GM23248 (cell line): ENCODE measurements at regions not wholly inside any gene's neighbourhood (a gene's known extent, or its start where the extent isn't known, plus 50 kb on each side); places are given as distances from the start of the nearest gene placed in this dataset.

Experiments used
- DNase-seq: peaks from one replicate; pipeline ENCODE4 v3.0.0-alpha.2; 2015
- H2AFZ ChIP-seq: fragments of 200-600 bp; sonication (generic); 2 replicates; pipeline ENCODE4 v1.6.1; 2016; ENCODE audit warnings: antibody characterized with exemption
- H3F3A ChIP-seq: fragments of 200-600 bp; sonication (generic); 2 replicates; pipeline ENCODE4 v1.6.1; 2016; ENCODE audit warnings: mild to moderate bottlenecking, antibody characterized with exemption, mixed run types; ENCODE audit not compliant: insufficient read depth
- H3K27ac ChIP-seq: fragments of 200-600 bp; sonication (generic); 2 replicates; pipeline ENCODE4 v1.5.1; 2016; ENCODE audit warnings: mild to moderate bottlenecking
- H3K27me3 ChIP-seq: fragments of 200-600 bp; sonication (generic); replicated peaks from 2 replicates; pipeline ENCODE4 v1.6.1; 2016; ENCODE audit warnings: mild to moderate bottlenecking; ENCODE audit not compliant: insufficient read depth
- H3K36me3 ChIP-seq: fragments of 200-600 bp; sonication (generic); 2 replicates; pipeline ENCODE4 v1.6.1; 2016; ENCODE audit warnings: low read depth, mild to moderate bottlenecking
- H3K4me1 ChIP-seq: fragments of 200-600 bp; sonication (generic); 2 replicates; pipeline ENCODE4 v1.6.1; 2016; ENCODE audit warnings: mild to moderate bottlenecking; ENCODE audit not compliant: insufficient read depth
- H3K4me2 ChIP-seq: fragments of 200-600 bp; sonication (generic); one replicate; pipeline ENCODE4 v1.6.1; 2016; ENCODE audit warnings: mild to moderate bottlenecking; ENCODE audit not compliant: unreplicated experiment
- H3K4me3 ChIP-seq: fragments of 200-600 bp; sonication (generic); 2 replicates; pipeline ENCODE4 v1.5.1; 2016; ENCODE audit warnings: mild to moderate bottlenecking
- H3K79me2 ChIP-seq: fragments of 200-600 bp; sonication (generic); 2 replicates; pipeline ENCODE4 v1.6.1; 2016; ENCODE audit warnings: mild to moderate bottlenecking; ENCODE audit not compliant: insufficient read depth
- H3K9ac ChIP-seq: fragments of 200-600 bp; sonication (generic); 2 replicates; pipeline ENCODE4 v1.6.1; 2016; ENCODE audit warnings: mild to moderate bottlenecking
- H3K9me2 ChIP-seq: fragments of 200-600 bp; sonication (generic); 2 replicates; pipeline ENCODE4 v1.6.1; 2016; ENCODE audit warnings: mixed run types, mild to moderate bottlenecking, moderate library complexity; ENCODE audit not compliant: insufficient read depth
- H3K9me3 ChIP-seq: fragments of 200-600 bp; sonication (generic); one replicate; pipeline ENCODE4 v1.6.1; 2017; ENCODE audit warnings: low read depth
- H4K20me1 ChIP-seq: fragments of 200-600 bp; sonication (generic); 2 replicates; pipeline ENCODE4 v1.6.0; 2016; ENCODE audit not compliant: insufficient read depth
- EZH2 ChIP-seq: fragments of 200-600 bp; sonication (generic); IDR thresholded peaks from 2 replicates; pipeline ENCODE4 v1.6.1; 2018; ENCODE audit warnings: antibody characterized with exemption, mild to moderate bottlenecking; ENCODE audit not compliant: insufficient read depth, poor library complexity, severe bottlenecking
- EZH2phosphoT487 ChIP-seq: fragments of 200-600 bp; sonication (generic); IDR thresholded peaks from 2 replicates; pipeline ENCODE4 v1.6.1; 2018; ENCODE audit warnings: antibody characterized with exemption, moderate library complexity, mild to moderate bottlenecking, low read depth; ENCODE audit not compliant: insufficient read depth
- WGBS, 2 experiments: methylation state at CpG; one replicate each; pipeline ENCODE4 v1.1.6; 2015 to 2017; ENCODE audit warnings: low lambda C conversion rate in 2 of 2, low coverage in 1 of 2; ENCODE audit errors: missing lambda C conversion rate in 2 of 2; 5-methylcytosine and 5-hydroxymethylcytosine counted together
- in situ Hi-C: fragments of 300-500 bp; cut with MboI; formaldehyde crosslinking; loops from 2 replicates; pipeline ENCODE4 v1.15.0; 2020

DNA sequence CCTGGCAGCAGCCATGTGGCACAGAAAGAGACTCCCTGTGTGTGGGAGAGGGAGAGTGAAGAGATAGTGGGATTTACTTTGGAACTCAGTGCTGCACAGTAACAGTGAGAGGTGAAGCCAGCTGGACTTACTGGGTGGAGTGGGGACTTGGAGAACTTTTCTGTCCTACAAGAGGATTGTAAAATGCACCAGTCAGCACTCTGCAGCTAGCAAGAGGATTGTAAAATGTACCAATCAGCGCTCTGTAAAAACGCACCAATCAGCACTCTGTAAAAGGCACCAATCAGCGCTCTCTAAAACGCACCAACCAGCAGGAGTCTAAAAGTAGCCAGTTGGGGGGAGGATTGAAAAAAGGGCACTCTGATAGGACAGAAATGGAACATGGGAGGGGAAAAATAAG is 688.8 kb upstream of the ALCAM start:
- Histone ChIP-seq H3K36me3 (no peaks in the 10 kb centered on the region), H3K4me2 (no peak overlapping the region), H3F3A (no peaks in the 10 kb centered on the region), H3K9me3 (no peaks in the 10 kb centered on the region), H3K79me2 (no peaks in the 10 kb centered on the region), H3K9ac (no peak overlapping the region), H4K20me1 (no peaks in the 10 kb centered on the region), H3K27me3 (no peaks in the 10 kb centered on the region), H3K9me2 (no peaks in the 10 kb centered on the region), H3K27ac (no peak overlapping the region), H3K4me3 (no peak overlapping the region), H2AFZ (no peak overlapping the region), H3K4me1 (no peaks in the 10 kb centered on the region)
- in situ Hi-C loops = no loop called here
- DNase-seq = no peak
- WGBS, 2 experiments = 80 to 87% methylated on average over 4 of the region's 4 CpGs
- no peak for TF ChIP-seq EZH2

DNA sequence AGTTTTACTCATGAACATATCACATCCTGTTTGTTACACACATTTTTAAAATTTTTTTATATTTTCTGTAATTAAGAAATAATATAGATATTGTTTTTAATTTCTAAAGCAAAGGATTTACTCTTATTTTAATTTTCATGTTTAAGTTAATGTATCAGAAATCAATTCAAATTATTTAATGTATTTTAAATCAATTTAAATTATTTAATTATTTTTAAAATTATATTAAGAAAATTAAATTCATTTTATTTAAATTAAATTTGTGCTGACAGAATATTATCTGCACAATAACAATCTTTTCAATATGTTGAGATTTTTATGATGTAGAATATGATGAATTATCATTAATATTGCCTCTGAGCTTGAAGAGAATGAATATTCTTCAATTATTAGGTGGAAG is 681.2 kb upstream of the ALCAM start:
- Histone ChIP-seq H3K27me3 (no peaks in the 10 kb centered on the region), H3F3A (no peaks in the 10 kb centered on the region), H2AFZ (no peak overlapping the region), H3K9me3 (no peaks in the 10 kb centered on the region), H3K4me3 (no peak overlapping the region), H3K4me2 (no peak overlapping the region), H3K4me1 (no peaks in the 10 kb centered on the region), H3K9me2 (no peaks in the 10 kb centered on the region), H4K20me1 (no peaks in the 10 kb centered on the region), H3K79me2 (no peaks in the 10 kb centered on the region), H3K36me3 (no peaks in the 10 kb centered on the region), H3K9ac (no peak overlapping the region), H3K27ac (no peak overlapping the region)
- no peak for TF ChIP-seq EZH2phosphoT487
- TF ChIP-seq EZH2 = no peak
- DNase-seq = no peak
- in situ Hi-C loops = no loop called here

- Histone ChIP-seq H3K4me2 (no peak overlapping the region), H4K20me1 (no peaks in the 10 kb centered on the region), H3K27ac (no peak overlapping the region), H3K4me3 (no peak overlapping the region), H3K36me3 (no peaks in the 10 kb centered on the region), H3F3A (no peaks in the 10 kb centered on the region), H3K9ac (no peak overlapping the region), H2AFZ (no peak overlapping the region), H3K4me1 (no peaks in the 10 kb centered on the region), H3K9me3 (no peaks in the 10 kb centered on the region), H3K27me3 (no peaks in the 10 kb centered on the region), H3K9me2 (no peaks in the 10 kb centered on the region), H3K79me2 (no peaks in the 10 kb centered on the region)
- no peak for DNase-seq
- WGBS, 2 experiments = 77 to 84% methylated on average over 11 of the region's 11 CpGs
- in situ Hi-C loops = no loop called here
- TF ChIP-seq EZH2 (no peak), EZH2phosphoT487 (no peak)
Observed at GRCh38 chr3:104687362-104687761, 679.3 kb upstream of the ALCAM start.

DNA sequence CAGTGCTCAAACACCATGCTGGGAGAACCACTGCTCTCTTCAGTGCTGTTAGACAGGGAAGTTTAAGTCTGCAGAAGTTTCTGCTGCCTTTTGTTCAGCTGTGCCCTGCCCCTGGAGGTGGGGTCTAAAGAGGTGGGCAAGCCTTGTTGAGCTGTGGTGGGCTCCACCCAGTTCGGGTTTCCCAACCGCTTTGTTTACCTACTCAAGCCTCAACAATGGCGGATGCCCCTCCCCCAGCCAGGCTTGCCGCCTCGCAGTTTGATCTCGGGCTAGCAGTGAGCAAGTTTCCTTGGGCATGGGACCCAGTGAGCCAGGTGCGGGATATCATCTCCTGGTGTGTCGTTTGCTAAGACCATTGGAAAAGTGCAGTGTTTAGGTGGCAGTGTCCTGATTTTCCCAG is 670.2 kb upstream of the ALCAM start:
- no peaks in the 10 kb centered on the region for H3K9me3 ChIP-seq

DNA sequence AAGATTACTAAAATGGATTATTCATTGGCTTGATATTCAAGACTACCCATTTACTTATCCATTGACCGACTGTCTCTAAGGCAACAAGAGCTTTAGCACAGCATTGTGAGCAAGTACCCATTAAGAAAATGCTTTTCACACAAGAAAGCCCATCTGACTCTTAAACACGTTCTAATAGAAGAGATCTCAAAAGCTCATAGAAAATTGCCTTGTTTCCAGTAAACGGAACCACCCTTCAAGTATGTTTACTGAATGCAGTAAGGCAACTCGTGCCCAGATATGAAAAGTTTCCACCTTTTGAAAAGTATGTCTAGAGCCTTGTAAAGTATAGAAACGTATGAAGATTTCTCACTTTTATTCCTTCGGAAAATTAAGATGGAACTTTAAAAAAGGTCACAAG is 655.3 kb upstream of the ALCAM start:
- Histone ChIP-seq H3K4me2 (no peak overlapping the region), H3K27me3 (no peaks in the 10 kb centered on the region), H3F3A (no peaks in the 10 kb centered on the region), H3K9me2 (no peaks in the 10 kb centered on the region), H3K9ac (no peak overlapping the region), H3K27ac (no peak overlapping the region), H3K36me3 (no peaks in the 10 kb centered on the region), H3K4me1 (no peaks in the 10 kb centered on the region), H3K79me2 (no peaks in the 10 kb centered on the region), H3K9me3 (no peaks in the 10 kb centered on the region), H2AFZ (no peak overlapping the region), H3K4me3 (no peak overlapping the region), H4K20me1 (no peaks in the 10 kb centered on the region)
- TF ChIP-seq EZH2 = no peak
- no peak for TF ChIP-seq EZH2phosphoT487
- DNase-seq = no peak
- WGBS, 2 experiments = 33 to 39% methylated on average over 6 of the region's 6 CpGs
- in situ Hi-C loops = no loop called here

More for the DNA sequence above, 670.2 kb upstream of the ALCAM start:
- Histone ChIP-seq H3K4me2 (no peak overlapping the region), H3K36me3 (no peaks in the 10 kb centered on the region), H3K27me3 (no peaks in the 10 kb centered on the region), H3K4me3 (no peak overlapping the region), H3K27ac (no peak overlapping the region), H3K4me1 (no peaks in the 10 kb centered on the region), H3K9me2 (no peaks in the 10 kb centered on the region), H3F3A (no peaks in the 10 kb centered on the region), H3K79me2 (no peaks in the 10 kb centered on the region), H2AFZ (no peak overlapping the region), H3K9ac (no peak overlapping the region), H4K20me1 (no peaks in the 10 kb centered on the region)
- TF ChIP-seq EZH2 (no peak), EZH2phosphoT487 (no peak)
- 63 to 68% methylated on average over 8 of the region's 8 CpGs for WGBS, 2 experiments
- DNase-seq = no peak
- in situ Hi-C loops = no loop called here
